ENCODE measurements at regions not wholly inside any gene's neighbourhood (a gene's known extent, or its start where the extent isn't known, plus 50 kb on each side); places are given as distances from the start of the nearest gene placed in this dataset.

DNA sequence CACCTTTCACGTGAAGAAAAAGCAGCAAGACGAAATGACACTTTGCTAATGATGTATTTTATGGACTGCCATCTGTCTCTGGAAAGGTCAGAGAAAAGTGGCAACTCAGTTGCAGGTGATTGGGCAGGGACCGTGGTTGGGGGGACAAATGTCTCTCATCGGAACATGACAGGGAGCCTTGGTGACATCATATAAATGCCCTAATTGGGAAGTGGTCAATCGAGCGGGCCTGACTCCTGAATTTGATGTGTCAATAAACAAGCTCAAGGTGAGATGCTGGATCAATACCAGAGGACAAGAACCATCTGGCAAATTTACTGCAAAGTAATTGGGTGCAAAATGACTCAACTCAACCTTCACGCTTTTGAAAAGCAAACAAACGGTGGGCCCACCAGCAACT is 151.9 kb upstream of the SKOR2 start:
- TF ChIP-seq, protein P1, sequence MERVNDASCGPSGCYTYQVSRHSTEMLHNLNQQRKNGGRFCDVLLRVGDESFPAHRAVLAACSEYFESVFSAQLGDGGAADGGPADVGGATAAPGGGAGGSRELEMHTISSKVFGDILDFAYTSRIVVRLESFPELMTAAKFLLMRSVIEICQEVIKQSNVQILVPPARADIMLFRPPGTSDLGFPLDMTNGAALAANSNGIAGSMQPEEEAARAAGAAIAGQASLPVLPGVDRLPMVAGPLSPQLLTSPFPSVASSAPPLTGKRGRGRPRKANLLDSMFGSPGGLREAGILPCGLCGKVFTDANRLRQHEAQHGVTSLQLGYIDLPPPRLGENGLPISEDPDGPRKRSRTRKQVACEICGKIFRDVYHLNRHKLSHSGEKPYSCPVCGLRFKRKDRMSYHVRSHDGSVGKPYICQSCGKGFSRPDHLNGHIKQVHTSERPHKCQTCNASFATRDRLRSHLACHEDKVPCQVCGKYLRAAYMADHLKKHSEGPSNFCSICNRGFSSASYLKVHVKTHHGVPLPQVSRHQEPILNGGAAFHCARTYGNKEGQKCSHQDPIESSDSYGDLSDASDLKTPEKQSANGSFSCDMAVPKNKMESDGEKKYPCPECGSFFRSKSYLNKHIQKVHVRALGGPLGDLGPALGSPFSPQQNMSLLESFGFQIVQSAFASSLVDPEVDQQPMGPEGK (CRISPR knock-in tag; IDR thresholded peaks at IDR 0.05; ENCODE audit: borderline replicate concordance) = no peak
- no peak for TF ChIP-seq OSR1 (CRISPR knock-in tag; IDR thresholded peaks at IDR 0.05)
- no peak for TF ChIP-seq GLIS3 (CRISPR knock-in tag; IDR thresholded peaks at IDR 0.05)
- TF ChIP-seq, protein P2, sequence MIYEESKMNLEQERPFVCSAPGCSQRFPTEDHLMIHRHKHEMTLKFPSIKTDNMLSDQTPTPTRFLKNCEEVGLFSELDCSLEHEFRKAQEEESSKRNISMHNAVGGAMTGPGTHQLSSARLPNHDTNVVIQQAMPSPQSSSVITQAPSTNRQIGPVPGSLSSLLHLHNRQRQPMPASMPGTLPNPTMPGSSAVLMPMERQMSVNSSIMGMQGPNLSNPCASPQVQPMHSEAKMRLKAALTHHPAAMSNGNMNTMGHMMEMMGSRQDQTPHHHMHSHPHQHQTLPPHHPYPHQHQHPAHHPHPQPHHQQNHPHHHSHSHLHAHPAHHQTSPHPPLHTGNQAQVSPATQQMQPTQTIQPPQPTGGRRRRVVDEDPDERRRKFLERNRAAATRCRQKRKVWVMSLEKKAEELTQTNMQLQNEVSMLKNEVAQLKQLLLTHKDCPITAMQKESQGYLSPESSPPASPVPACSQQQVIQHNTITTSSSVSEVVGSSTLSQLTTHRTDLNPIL (CRISPR knock-in tag; IDR thresholded peaks at IDR 0.05; ENCODE audit: low read depth) = no peak
- TF ChIP-seq ZFP3 (CRISPR knock-in tag; IDR thresholded peaks at IDR 0.05) = no peak
- TF ChIP-seq RARB (CRISPR knock-in tag; IDR thresholded peaks at IDR 0.05) = no peak
- TF ChIP-seq TCF4 (CRISPR knock-in tag; IDR thresholded peaks at IDR 0.05; ENCODE audit: borderline replicate concordance) = no peak
- TF ChIP-seq, protein P3, sequence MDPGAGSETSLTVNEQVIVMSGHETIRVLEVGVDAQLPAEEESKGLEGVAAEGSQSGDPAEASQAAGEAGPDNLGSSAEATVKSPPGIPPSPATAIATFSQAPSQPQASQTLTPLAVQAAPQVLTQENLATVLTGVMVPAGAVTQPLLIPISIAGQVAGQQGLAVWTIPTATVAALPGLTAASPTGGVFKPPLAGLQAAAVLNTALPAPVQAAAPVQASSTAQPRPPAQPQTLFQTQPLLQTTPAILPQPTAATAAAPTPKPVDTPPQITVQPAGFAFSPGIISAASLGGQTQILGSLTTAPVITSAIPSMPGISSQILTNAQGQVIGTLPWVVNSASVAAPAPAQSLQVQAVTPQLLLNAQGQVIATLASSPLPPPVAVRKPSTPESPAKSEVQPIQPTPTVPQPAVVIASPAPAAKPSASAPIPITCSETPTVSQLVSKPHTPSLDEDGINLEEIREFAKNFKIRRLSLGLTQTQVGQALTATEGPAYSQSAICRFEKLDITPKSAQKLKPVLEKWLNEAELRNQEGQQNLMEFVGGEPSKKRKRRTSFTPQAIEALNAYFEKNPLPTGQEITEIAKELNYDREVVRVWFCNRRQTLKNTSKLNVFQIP (CRISPR knock-in tag; IDR thresholded peaks at IDR 0.05; ENCODE audit: borderline replicate concordance, low read depth) = no peak
- TF ChIP-seq PPARA (CRISPR knock-in tag; IDR thresholded peaks at IDR 0.05; ENCODE audit: borderline replicate concordance) = no peak
- TF ChIP-seq, protein P4, sequence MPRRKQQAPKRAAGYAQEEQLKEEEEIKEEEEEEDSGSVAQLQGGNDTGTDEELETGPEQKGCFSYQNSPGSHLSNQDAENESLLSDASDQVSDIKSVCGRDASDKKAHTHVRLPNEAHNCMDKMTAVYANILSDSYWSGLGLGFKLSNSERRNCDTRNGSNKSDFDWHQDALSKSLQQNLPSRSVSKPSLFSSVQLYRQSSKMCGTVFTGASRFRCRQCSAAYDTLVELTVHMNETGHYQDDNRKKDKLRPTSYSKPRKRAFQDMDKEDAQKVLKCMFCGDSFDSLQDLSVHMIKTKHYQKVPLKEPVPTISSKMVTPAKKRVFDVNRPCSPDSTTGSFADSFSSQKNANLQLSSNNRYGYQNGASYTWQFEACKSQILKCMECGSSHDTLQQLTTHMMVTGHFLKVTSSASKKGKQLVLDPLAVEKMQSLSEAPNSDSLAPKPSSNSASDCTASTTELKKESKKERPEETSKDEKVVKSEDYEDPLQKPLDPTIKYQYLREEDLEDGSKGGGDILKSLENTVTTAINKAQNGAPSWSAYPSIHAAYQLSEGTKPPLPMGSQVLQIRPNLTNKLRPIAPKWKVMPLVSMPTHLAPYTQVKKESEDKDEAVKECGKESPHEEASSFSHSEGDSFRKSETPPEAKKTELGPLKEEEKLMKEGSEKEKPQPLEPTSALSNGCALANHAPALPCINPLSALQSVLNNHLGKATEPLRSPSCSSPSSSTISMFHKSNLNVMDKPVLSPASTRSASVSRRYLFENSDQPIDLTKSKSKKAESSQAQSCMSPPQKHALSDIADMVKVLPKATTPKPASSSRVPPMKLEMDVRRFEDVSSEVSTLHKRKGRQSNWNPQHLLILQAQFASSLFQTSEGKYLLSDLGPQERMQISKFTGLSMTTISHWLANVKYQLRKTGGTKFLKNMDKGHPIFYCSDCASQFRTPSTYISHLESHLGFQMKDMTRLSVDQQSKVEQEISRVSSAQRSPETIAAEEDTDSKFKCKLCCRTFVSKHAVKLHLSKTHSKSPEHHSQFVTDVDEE (CRISPR knock-in tag; IDR thresholded peaks at IDR 0.05) = no peak
- no peak for TF ChIP-seq TOX (CRISPR knock-in tag; IDR thresholded peaks at IDR 0.05; ENCODE audit: borderline replicate concordance)
- TF ChIP-seq SNAI2 (CRISPR knock-in tag; IDR thresholded peaks at IDR 0.05) = no peak
- TF ChIP-seq ZFP30 (CRISPR knock-in tag; IDR thresholded peaks at IDR 0.05) = no peak
- no peak for TF ChIP-seq BACH2 (CRISPR knock-in tag; IDR thresholded peaks at IDR 0.05; ENCODE audit: borderline replicate concordance)
